GM21423 (cell line): ENCODE measurements at regions not wholly inside any gene's neighbourhood (a gene's known extent, or its start where the extent isn't known, plus 50 kb on each side); places are given as distances from the start of the nearest gene placed in this dataset.
"Not testable (repeated sequence)": the region's sequence is repeated elsewhere in the genome, so short reads cannot be mapped to it uniquely, and the experiment has no call there.

Experiments used
- ATAC-seq: cut with Tn5 transposase; IDR thresholded peaks from one replicate; pipeline ENCODE4 v1.9.1; 2021; ENCODE audit warnings: mild to moderate bottlenecking, moderate library complexity; ENCODE audit not compliant: unreplicated experiment

DNA sequence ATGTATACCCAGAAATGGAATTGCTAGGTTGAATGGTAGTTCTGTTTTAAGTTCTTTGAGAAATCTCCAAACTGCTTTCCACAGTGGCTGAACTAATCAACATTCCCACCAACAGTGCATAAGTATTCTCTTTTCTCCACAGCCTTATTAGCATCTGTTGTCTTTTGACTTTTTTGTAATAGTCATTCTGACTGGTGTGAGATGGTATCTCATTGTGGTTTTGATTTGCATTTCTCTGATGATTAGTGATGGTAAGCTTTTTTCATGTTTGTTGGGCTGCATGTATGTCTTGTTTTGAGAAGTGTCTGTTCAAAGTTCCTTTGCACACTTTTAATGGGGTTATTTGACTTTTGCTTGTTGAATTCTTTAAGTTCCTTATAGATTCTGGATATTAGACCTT is 52.4 kb upstream of the EHHADH start:
- ATAC-seq, result not testable (repeated sequence)

DNA sequence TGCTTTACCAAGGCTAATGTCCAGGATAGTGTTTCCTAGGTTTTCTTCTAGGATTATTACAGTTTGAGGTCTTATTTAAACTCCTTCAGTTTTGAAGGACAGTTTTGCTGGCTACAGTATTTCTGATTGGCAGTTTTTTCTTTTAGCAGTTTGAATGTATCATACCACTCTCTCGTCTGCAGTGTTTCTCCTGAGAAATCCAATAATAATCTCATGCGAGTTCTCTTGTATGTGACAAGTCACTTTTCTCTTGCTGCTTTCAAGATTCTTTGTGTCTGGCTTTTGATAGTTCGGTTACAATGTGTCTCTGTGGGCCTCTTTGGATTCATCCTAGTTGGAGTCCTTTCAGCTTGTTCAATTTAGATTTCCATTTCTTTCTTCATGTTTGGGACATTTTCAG is 53.0 kb upstream of the EHHADH start:
- ATAC-seq, result no peak

DNA sequence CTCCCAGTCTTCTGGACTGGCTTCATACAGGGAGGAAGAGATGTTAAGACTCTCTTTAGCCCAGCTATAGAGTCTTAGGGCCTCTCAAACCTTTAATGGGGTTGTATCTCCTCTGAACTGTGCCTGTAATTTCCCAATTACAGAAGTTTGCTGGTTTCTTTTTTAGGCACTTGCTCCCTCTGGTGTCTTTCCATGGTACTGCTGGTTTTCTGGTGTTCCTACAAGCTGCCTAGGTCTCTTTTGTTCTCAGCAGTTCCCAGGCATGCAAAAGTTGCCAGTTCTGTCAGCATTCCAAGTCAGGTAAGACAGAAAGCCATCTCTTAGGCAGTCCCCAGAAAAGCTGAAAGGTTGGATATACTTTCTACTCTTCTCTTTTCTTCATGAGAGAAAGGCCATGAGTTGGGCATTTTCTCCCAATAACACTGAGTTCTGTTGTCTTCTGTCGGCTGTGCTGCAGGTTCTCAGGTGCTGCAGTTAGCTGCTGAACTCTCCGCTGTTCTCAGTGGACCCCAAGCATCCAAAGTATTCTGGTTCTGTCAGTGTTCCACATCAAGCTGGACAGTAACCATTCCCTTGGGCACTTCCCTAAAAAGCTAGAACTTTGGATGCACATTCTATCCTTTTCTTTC is 54.4 kb upstream of the EHHADH start:
- ATAC-seq, result peak; percentile 51

DNA sequence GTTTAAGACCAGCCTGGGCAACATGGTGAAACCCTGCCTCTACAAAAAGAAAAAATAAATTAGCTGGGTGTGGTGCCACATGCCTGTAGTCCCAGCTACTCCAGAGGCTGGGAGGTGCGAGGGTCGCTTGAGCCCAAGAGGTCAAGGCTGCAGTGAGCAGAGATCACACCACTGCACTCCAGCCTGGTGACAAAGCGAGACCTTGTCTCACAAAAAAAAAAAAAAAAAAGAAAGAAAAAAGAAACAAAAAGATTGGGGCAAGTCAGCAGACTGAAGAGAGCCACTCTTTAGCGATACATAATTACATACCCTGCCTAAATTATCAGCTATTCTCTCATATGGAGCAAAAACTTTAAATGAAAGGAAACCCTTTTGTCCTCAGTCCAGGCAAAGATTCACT is 53.6 kb upstream of the MAP3K13 start:
- no peak for ATAC-seq

DNA sequence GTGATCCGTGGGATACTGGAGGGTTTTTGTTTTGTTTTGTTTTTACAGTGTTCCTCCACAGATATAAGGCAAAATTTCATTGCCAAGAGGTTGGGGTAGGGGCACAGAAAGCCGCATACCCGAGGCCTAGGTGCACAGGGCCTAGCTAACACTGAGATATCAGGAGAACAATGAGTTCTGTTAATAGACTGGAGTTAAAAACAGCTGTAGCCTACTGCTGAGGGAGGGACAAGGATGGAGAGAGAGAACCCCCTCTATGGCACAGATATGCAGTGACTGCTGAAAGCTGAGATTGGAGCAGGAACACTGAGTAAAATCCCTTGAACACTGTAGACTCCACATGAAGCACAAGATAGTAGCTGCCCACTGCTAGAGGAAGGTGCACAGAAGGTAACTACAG is 53.1 kb upstream of the MAP3K13 start:
- ATAC-seq, result no peak

DNA sequence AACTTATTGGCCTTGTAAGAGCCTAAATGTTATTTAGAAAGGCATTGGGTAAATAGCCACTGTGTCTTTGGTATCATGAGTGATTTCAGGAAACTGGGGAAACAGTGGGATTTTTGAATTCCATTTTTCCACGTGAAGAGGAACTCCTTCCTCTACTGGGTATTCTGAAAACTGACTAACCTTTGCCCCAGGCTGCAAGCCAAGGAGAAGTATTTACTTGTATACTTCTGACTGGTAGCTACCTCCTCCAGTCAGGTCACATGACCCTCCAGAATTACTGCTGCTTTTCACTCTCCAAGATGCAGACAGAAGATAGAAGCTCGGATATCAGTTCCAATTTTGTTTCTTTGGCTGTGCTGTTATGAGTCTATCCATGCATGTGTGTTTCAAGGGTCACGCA is 50.9 kb upstream of the MAP3K13 start:
- ATAC-seq, result no peak
